ENCODE measurements at regions not wholly inside any gene's neighbourhood (a gene's known extent, or its start where the extent isn't known, plus 50 kb on each side); places are given as distances from the start of the nearest gene placed in this dataset.

DNA sequence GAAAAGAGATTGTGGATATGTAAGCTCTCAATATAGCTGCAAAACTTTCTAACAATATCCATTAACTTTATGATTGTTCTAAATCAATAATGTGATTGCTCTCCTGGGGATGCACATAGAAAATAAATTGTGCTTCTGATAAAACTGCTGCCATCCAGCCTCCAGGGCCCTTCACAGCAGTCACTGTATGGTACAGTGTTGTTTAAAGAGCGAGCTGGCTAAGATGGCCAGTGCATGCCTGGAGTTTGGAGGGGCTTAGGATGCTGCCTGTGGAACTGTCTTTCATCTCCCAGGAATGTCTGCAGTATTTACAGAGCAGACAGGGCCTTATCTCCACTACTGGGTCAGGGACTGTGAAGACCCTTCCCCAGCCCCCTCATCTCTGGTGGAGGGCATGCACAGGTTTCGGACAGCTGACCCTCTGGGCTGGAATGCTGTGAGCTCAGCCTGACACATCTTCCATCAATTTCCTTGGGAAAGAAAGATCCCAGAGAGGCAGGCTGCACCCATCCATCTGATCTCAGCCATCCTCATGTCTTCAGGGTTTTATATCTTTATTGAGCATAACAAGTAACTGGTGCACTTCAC, 137.0 kb downstream of the PLPP3 start:
- intact Hi-C loops (cut with DNase I): no loop called here
- H3K27me3 ChIP-seq: no peaks in the 10 kb centered on the region
- WGBS (ENCODE audit: insufficient coverage, low coverage, low lambda C conversion rate, missing lambda C conversion rate): 100% methylated on average over 1 of the region's 2 CpGs
- H3K27ac ChIP-seq: no peak overlapping the region
- no peak overlapping the region for H3K4me3 ChIP-seq
- no peaks in the 10 kb centered on the region for H3K9me3 ChIP-seq
- no peak for ATAC-seq
- no peaks in the 10 kb centered on the region for H3K36me3 ChIP-seq
- H3K4me1 ChIP-seq: peaks cover 0 to 37% (median 17%) of the 10 kb centered on the region in 4 donors
- TF ChIP-seq, protein P1, sequence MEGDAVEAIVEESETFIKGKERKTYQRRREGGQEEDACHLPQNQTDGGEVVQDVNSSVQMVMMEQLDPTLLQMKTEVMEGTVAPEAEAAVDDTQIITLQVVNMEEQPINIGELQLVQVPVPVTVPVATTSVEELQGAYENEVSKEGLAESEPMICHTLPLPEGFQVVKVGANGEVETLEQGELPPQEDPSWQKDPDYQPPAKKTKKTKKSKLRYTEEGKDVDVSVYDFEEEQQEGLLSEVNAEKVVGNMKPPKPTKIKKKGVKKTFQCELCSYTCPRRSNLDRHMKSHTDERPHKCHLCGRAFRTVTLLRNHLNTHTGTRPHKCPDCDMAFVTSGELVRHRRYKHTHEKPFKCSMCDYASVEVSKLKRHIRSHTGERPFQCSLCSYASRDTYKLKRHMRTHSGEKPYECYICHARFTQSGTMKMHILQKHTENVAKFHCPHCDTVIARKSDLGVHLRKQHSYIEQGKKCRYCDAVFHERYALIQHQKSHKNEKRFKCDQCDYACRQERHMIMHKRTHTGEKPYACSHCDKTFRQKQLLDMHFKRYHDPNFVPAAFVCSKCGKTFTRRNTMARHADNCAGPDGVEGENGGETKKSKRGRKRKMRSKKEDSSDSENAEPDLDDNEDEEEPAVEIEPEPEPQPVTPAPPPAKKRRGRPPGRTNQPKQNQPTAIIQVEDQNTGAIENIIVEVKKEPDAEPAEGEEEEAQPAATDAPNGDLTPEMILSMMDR (IDR thresholded peaks at IDR 0.05): no peak
- no peak for TF ChIP-seq POLR2A (IDR thresholded peaks at IDR 0.05)
- DNase-seq: no peak

DNA sequence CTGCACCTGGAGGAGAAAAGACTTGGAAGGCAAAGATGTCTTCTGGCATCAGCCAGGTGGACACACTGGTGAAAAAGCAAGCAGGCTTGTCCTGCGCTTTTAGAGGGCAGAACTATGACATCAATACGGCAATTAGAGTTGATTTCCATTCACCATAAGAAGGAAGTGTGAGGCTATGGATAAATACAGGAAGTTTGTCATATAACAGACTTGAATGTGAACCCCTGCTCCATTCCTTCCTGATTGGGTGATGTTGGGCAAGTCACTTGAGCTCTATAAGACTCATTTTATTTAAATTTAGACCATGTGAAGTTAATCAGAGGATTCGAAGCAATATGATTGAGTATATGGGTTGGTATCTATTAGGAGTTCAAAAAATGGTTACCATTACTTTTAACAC, 137.8 kb downstream of the PLPP3 start:
- intact Hi-C loops (cut with DNase I): no loop called here
- 100% methylated on average over 1 of the region's 3 CpGs for WGBS (ENCODE audit: insufficient coverage, low coverage, low lambda C conversion rate, missing lambda C conversion rate)
- no peaks in the 10 kb centered on the region for H3K9me3 ChIP-seq
- no peak for DNase-seq
- ATAC-seq: no peak
- H3K27me3 ChIP-seq: no peaks in the 10 kb centered on the region
- H3K36me3 ChIP-seq: no peaks in the 10 kb centered on the region
- TF ChIP-seq, protein P1 (IDR thresholded peaks at IDR 0.05): no peak
- TF ChIP-seq POLR2A (IDR thresholded peaks at IDR 0.05): no peak
- peaks cover 0 to 30% (median 13%) of the 10 kb centered on the region in 4 donors for H3K4me1 ChIP-seq
- H3K27ac ChIP-seq: no peak overlapping the region
- no peak overlapping the region for H3K4me3 ChIP-seq

DNA sequence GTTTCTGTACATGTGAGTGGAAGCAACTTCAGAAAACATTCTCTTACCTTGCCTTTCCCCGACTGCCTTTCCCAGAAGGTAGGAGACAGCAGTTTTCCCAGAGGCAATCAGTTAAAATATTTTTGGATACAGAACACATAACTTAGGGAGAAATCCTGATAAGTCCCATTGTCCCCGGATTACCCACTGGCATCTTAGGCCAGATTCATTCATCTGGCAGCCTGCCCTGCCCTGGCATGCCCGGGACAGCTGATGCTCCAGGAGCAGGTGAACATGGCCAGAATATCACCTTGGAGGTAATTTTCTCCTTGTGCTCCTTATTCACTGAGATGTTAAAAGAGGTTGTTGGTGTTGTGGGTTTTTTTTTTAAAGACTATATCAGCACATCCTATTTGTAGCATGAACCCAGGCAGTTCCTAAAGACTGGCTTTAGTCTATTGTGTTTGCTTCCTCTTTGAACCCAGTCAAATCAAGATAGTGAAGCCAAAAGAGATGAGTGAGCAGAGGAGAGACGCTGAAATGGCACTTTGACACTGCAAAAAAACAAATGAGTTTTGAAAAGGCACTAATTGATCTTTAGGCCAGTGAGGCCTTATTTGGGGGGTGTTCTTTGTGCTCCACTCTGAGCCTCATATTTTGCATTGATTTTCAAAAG, 139.6 kb downstream of the PLPP3 start:
- H3K36me3 ChIP-seq: no peaks in the 10 kb centered on the region
- intact Hi-C loops (cut with DNase I): no loop called here
- 16% methylated on average over 3 of the region's 4 CpGs for WGBS (ENCODE audit: insufficient coverage, low coverage, low lambda C conversion rate, missing lambda C conversion rate)
- H3K4me1 ChIP-seq: peaks cover 0 to 16% (median 8%) of the 10 kb centered on the region in 4 donors
- H3K27me3 ChIP-seq: no peaks in the 10 kb centered on the region
- peak; percentile 49 to 77 (median 70) for ATAC-seq
- TF ChIP-seq, protein P1 (IDR thresholded peaks at IDR 0.05): no peak
- no peak for TF ChIP-seq POLR2A (IDR thresholded peaks at IDR 0.05)
- DNase-seq: peak; percentile 51 to 78 (median 76)
- no peaks in the 10 kb centered on the region for H3K9me3 ChIP-seq
- H3K4me3 ChIP-seq: no peak overlapping the region
- H3K27ac ChIP-seq: peak overlapping the region in 2 of 3 donors; percentile 29 to 34

DNA sequence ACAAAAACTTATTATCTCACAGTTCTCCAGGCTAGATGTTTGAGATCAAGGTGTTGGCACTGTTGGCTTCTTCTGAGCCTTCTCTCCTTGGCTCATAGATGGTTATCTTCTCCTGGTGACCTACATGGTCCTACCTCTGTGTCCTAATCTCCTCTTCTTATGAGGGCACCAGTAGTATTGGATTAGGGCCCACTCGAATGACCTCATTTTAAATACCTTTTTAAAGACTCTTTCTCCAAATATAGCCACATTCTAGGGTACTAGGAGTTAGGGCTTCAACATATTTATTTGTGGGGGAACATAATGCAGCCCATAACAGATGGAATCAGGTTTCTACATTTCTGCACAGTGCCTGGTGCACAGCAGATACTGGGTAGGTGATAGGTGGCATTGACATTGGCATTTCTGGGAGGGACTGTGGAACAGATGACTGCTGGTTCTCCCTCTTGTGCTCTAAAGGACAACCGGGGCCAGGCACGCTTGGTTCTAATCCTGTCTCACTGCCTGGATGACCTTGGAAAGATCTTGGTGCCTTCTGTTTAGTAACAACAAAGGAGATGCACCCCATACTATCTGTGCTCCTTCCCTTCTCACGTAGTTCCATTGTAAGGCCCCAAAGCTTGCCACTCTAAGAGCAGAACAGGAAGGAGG, 140.3 kb downstream of the PLPP3 start:
- ATAC-seq (peak in 2 of 4 donors; percentile 9 to 20), DNase-seq (no peak)
- Histone ChIP-seq H3K36me3 (no peaks in the 10 kb centered on the region), H3K27me3 (no peaks in the 10 kb centered on the region), H3K4me1 (peaks cover 0 to 13% (median 5%) of the 10 kb centered on the region in 4 donors), H3K27ac (peak overlapping the region in 2 of 3 donors; percentile 29 to 34), H3K4me3 (no peak overlapping the region), H3K9me3 (no peaks in the 10 kb centered on the region)
- intact Hi-C loops (cut with DNase I): no loop called here
- WGBS (ENCODE audit: insufficient coverage, low coverage, low lambda C conversion rate, missing lambda C conversion rate): 76% methylated on average over 3 of the region's 4 CpGs
- TF ChIP-seq, protein P1 (IDR thresholded peaks at IDR 0.05): no peak
- no peak for TF ChIP-seq POLR2A (IDR thresholded peaks at IDR 0.05)
